Heart left ventricle (tissue), 16 donors: ENCODE measurements at regions not wholly inside any gene's neighbourhood (a gene's known extent, or its start where the extent isn't known, plus 50 kb on each side); places are given as distances from the start of the nearest gene placed in this dataset.
"Not testable (repeated sequence)": the region's sequence is repeated elsewhere in the genome, so short reads cannot be mapped to it uniquely, and the experiment has no call there.

ENCODE experiments used
- ATAC-seq, 4 donors: fragments of 200-7000 bp; cut with Tn5 transposase; one replicate each; pipeline ENCODE4 v1.9.1; 2020 to 2022; ENCODE audit warnings: moderate library complexity in 4 of 4, mild to moderate bottlenecking in 3 of 4, moderate number of reproducible peaks in 1 of 4
- DNase-seq, 5 donors: peaks; one replicate each; pipeline ENCODE4 v3.0.0-alpha.2; 2020
- H3K27ac ChIP-seq, 12 donors: fragments of 200-600 bp; sonication (generic) in 4 of 12; one replicate each; pipeline versions ENCODE4 v1.5.0 to v1.8.0; 2016 to 2022; ENCODE audit warnings: mild to moderate bottlenecking in 2 of 12
- H3K27me3 ChIP-seq, 9 donors: fragments of 200-600 bp; sonication (generic) in 2 of 9; one replicate each; pipeline versions ENCODE4 v1.5.1 to v1.8.0; 2016 to 2022; ENCODE audit warnings: mild to moderate bottlenecking in 3 of 9
- H3K36me3 ChIP-seq, 9 donors: fragments of 200-600 bp; sonication (generic) in 2 of 9; one replicate each; pipeline versions ENCODE4 v1.5.0 to v1.8.0; 2018 to 2022; ENCODE audit warnings: mild to moderate bottlenecking in 2 of 9
- H3K4me1 ChIP-seq, 12 donors: fragments of 200-600 bp; sonication (generic) in 4 of 12; one replicate each; pipeline versions ENCODE4 v1.5.0 to v1.8.0; 2016 to 2022; ENCODE audit warnings: mild to moderate bottlenecking in 3 of 12
- H3K4me3 ChIP-seq, 12 donors: fragments of 200-600 bp; sonication (generic) in 4 of 12; one replicate each; pipeline versions ENCODE4 v1.5.0 to v1.8.0; 2017 to 2022; ENCODE audit warnings: mild to moderate bottlenecking in 9 of 12, moderate library complexity in 4 of 12
- H3K9me3 ChIP-seq, 12 donors: fragments of 200-600 bp; sonication (generic) in 4 of 12; one replicate each; pipeline versions ENCODE4 v1.5.0 to v1.8.0; 2016 to 2022; ENCODE audit warnings: mild to moderate bottlenecking in 1 of 12
- CTCF ChIP-seq, 12 donors: fragments of 200-600 bp; sonication (generic) in 4 of 12; IDR thresholded peaks; one replicate each; pipeline versions ENCODE4 v1.5.0 to v1.8.0; 2018 to 2022; ENCODE audit warnings: antibody characterized with exemption in 12 of 12, mild to moderate bottlenecking in 5 of 12
- POLR2A ChIP-seq, 2 donors: fragments of 450-650 bp; IDR thresholded peaks; one replicate each; pipeline ENCODE4 v1.6.1; 2017; ENCODE audit warnings: antibody characterized with exemption in 2 of 2, mild to moderate bottlenecking in 2 of 2, moderate library complexity in 2 of 2
- WGBS, 4 donors: extraction: QIAGEN DNeasy Blood & Tissue Kit in 2 of 4; methylation state at CpG; one replicate each; pipeline versions ENCODE4 v1.1.5 to v1.1.7; 2013 to 2018; 5-methylcytosine and 5-hydroxymethylcytosine counted together
- intact Hi-C, 10 donors: fragments of 100-400 bp; cut with DNase I; formaldehyde crosslinking; loops; one replicate each; pipeline versions ENCODE4 v1.11.1 to v1.14.2; 2022
- donor health status: ischemic (EF 13 %, LVEDD 7.1; RV severe dilation, severe dysfunction).
- donor health status: healthy with polysubstance abuse.
- donor health status: DM: no; HTN: yes; CAD: no.
- donor health status: DM: no; HTN: no; CAD: no.
- donor health status: ischemic (EF 25% LVEDD 6.9; RV normal size, moderate dysfunction).
- donor health status: ischemic (EF 25% LVEDD 5.7; RV mildly dilated, moderate dysfunction).
- donor health status: healthy.
- donor health status: DM: yes; HTN: yes; CAD: no.
- donor health status: ischemic (EF 35%, LVEDD 5.7; RV mildly dilated, moderate dysfunction).
- donor health status: nonischemic (EF 11% LVEDD 7.7; RV severe dilation, severe dysfunction).
- donor health status: DM: yes; HTN: yes; CAD: no.
- donor health status: PGD.
- donor health status: ischemic (EF 29% LVEDD 5.4; RV normal size, mild dysfunction).
- donor health status: nonischemic (EF 23%, LVEDD 6.1; RV moderate dilation, normal function).

DNA sequence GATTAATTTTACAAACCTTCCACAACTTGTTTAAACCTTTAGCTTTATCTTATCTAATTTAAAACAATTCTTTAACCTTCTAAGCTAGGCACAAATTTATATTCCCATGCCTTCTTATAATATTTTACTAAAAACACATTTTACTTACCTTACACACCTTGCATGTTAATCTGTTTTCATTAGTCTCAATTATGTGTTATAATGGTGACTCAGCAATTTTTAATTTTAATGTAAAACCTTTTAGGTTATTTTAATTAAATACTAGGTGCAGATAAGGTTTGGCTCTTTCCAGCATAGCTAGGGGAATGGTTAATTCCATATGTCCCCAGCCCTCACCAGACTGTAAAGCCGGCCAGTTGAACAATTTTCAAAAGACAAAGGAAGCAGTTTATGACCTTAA lies 264.6 kb upstream of the SGO1 start:
- TF ChIP-seq CTCF (IDR thresholded peaks at IDR 0.05) (no peak), POLR2A (IDR thresholded peaks at IDR 0.05) (no peak)
- ATAC-seq, result no peak
- intact Hi-C loops, result no loop called here
- WGBS, 4 donors, result 74 to 88% (median 85%) methylated on average over 1 of the region's 1 CpG
- H3K4me1 ChIP-seq, result no peaks in the 10 kb centered on the region
- no peaks in the 10 kb centered on the region for H3K36me3 ChIP-seq
- H3K9me3 ChIP-seq, result peaks cover 0 to 9% (median 0%) of the 10 kb centered on the region in 12 donors
- H3K4me3 ChIP-seq, result no peak overlapping the region
- DNase-seq, result no peak
- no peak overlapping the region for H3K27ac ChIP-seq
- H3K27me3 ChIP-seq, result no peaks in the 10 kb centered on the region

DNA sequence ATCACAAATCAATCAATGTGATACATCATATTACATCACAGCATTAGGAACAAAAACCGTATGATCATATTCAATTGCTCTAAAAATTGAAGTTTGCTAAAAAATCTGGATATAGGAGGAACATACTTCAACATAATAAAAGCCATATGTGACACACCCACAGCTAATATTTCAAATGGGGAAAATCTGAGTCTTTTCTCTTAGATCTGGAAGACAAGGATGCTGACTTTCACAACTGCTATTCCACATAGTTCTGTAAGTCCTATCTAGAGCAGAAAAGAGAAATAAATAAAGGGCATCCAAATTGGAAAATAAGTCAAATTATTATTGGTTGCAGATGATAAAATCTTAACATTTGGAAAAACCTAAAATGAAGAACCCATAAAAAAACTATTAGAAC lies 256.8 kb upstream of the SGO1 start:
- H3K27ac ChIP-seq, result no peak overlapping the region
- ATAC-seq, result no peak
- intact Hi-C loops, result no loop called here
- no peaks in the 10 kb centered on the region for H3K27me3 ChIP-seq
- H3K4me1 ChIP-seq, result no peaks in the 10 kb centered on the region
- DNase-seq, result no peak
- H3K9me3 ChIP-seq, result peaks cover 0 to 5% (median 0%) of the 10 kb centered on the region in 12 donors
- WGBS, 4 donors, result 69 to 90% (median 81%) methylated on average over 1 of the region's 1 CpG
- no peak overlapping the region for H3K4me3 ChIP-seq
- TF ChIP-seq POLR2A (IDR thresholded peaks at IDR 0.05), result no peak
- TF ChIP-seq CTCF (IDR thresholded peaks at IDR 0.05), result no peak
- no peaks in the 10 kb centered on the region for H3K36me3 ChIP-seq

DNA sequence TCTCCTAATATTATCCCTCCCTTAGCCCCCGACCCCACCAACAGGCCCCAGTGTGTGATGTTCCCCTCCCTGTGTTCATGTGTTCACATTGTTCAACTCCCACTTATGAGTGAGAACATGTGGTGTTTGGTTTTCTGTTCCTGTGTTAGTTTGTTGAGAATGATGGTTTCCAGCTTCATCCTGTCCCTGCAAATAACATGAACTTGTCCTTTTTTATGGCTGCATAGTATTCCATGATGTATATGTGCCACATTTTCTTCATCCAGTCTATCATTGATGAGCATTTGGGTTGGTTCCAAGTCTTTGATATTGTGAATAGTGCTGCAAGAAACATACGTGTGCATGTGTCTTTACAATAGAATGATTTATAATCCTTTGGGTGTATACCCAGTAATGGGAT lies 241.3 kb upstream of the SGO1 start:
- DNase-seq, H3K4me1 ChIP-seq, H3K36me3 ChIP-seq, H3K27ac ChIP-seq, H3K27me3 ChIP-seq, H3K4me3 ChIP-seq, ATAC-seq, intact Hi-C loops: not testable (repeated sequence)
- H3K9me3 ChIP-seq, result peaks cover 0 to 43% (median 5%) of the 10 kb centered on the region in 12 donors
- WGBS, 4 donors, result 73 to 80% (median 76%) methylated on average over 2 of the region's 2 CpGs

- DNase-seq, result no peak
- Histone ChIP-seq H3K27me3 (no peaks in the 10 kb centered on the region), H3K4me1 (no peaks in the 10 kb centered on the region), H3K9me3 (peaks cover 0 to 30% (median under 1%) of the 10 kb centered on the region in 12 donors), H3K27ac (no peak overlapping the region), H3K36me3 (no peaks in the 10 kb centered on the region), H3K4me3 (no peak overlapping the region)
- TF ChIP-seq CTCF (IDR thresholded peaks at IDR 0.05) (no peak), POLR2A (IDR thresholded peaks at IDR 0.05) (no peak)
- ATAC-seq, result no peak
- WGBS, 4 donors, result 45 to 87% (median 74%) methylated on average over 1 of the region's 1 CpG
- intact Hi-C loops, result no loop called here
These were observed 239.1 kb upstream of the SGO1 start for GRCh38 chr3:20425138-20425537.

DNA sequence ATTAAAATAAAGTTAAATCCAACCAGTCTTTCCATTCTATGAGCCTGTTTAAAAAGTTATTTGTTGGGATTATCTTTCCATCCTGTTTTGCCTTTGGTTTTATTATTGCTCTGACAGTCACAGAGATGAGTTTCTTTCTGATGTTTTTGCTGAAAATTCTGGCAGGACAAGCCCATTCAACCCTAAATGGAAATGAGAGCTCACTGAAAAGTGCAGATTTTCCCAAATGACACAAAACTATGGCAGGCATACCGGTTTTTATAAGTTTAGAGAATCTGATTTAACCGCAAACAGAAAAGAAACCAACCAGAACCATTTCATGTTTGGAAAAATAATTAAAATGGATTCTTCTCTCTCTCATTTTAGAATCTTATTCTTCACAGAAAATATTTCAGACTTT lies 238.1 kb upstream of the SGO1 start:
- H3K4me3 ChIP-seq, result no peak overlapping the region
- no peak for ATAC-seq
- no peaks in the 10 kb centered on the region for H3K4me1 ChIP-seq
- TF ChIP-seq CTCF (IDR thresholded peaks at IDR 0.05) (no peak), POLR2A (IDR thresholded peaks at IDR 0.05) (no peak)
- no peak overlapping the region for H3K27ac ChIP-seq
- intact Hi-C loops, result no loop called here
- H3K36me3 ChIP-seq, result no peaks in the 10 kb centered on the region
- no peak for DNase-seq
- WGBS, 4 donors, result 67 to 78% (median 70%) methylated on average over 2 of the region's 2 CpGs
- H3K9me3 ChIP-seq, result peaks cover 0 to 30% (median 0%) of the 10 kb centered on the region in 12 donors
- H3K27me3 ChIP-seq, result no peaks in the 10 kb centered on the region
